ENCODE measurements at regions not wholly inside any gene's neighbourhood (a gene's known extent, or its start where the extent isn't known, plus 50 kb on each side); places are given as distances from the start of the nearest gene placed in this dataset.

- intact Hi-C loops (cut with micrococcal nuclease; ENCODE audit: unreplicated experiment), result no loop called here
- Histone ChIP-seq H3K27ac (ENCODE audit: low read depth, low read length, poor library complexity, severe bottlenecking) (no peak overlapping the region), H3K4me1 (ENCODE audit: insufficient read depth, low read length, poor library complexity, severe bottlenecking) (peaks cover 42% of the 10 kb centered on the region), H3K9me3 (ENCODE audit: low read depth, low read length, poor library complexity, severe bottlenecking) (no peaks in the 10 kb centered on the region), H3K4me3 (ENCODE audit: low read depth, low read length, poor library complexity, severe bottlenecking) (no peak overlapping the region), H3K36me3 (ENCODE audit: insufficient read depth, low read length, poor library complexity, severe bottlenecking) (no peaks in the 10 kb centered on the region), H3K27me3 (replicated peaks; ENCODE audit: insufficient read depth, low read depth, low read length, poor library complexity) (no peaks in the 10 kb centered on the region)
- BruUV-seq (replicated peaks), result no TSS peak
- TF ChIP-seq CTCF (conservative IDR thresholded peaks at IDR 0.05; ENCODE audit: low read depth, low read length), result no peak
- TF ChIP-seq EZH2 (IDR thresholded peaks at IDR 0.05; ENCODE audit: borderline replicate concordance, low read depth, low read length, poor library complexity, severe bottlenecking), result no peak
- DNase-seq (ENCODE audit: low spot score), result no peak
- ChIA-PET CTCF (no interaction called here), POLR2A (ENCODE audit: low non-redundant PET) (no interaction called here)
Observed at GRCh38 chr6:144655376-144655775, 370.2 kb downstream of the UTRN start.

GRCh38 chr6:144657691-144658090 lies 372.6 kb downstream of the UTRN start:
- intact Hi-C loops (cut with micrococcal nuclease; ENCODE audit: unreplicated experiment), result no loop called here
- TF ChIP-seq EZH2 (IDR thresholded peaks at IDR 0.05; ENCODE audit: borderline replicate concordance, low read depth, low read length, poor library complexity, severe bottlenecking) (no peak), CTCF (conservative IDR thresholded peaks at IDR 0.05; ENCODE audit: low read depth, low read length) (no peak)
- ChIA-PET CTCF (no interaction called here), POLR2A (ENCODE audit: low non-redundant PET) (interaction anchor here (0.6 kb wide), 1 partner anchor 21 kb away, joined by 4 read pairs; no protein-coding TSS in a partner anchor)
- Histone ChIP-seq H3K36me3 (ENCODE audit: insufficient read depth, low read length, poor library complexity, severe bottlenecking) (no peaks in the 10 kb centered on the region), H3K4me3 (ENCODE audit: low read depth, low read length, poor library complexity, severe bottlenecking) (no peak overlapping the region), H3K9me3 (ENCODE audit: low read depth, low read length, poor library complexity, severe bottlenecking) (no peaks in the 10 kb centered on the region), H3K4me1 (ENCODE audit: insufficient read depth, low read length, poor library complexity, severe bottlenecking) (peaks cover 57% of the 10 kb centered on the region), H3K27me3 (replicated peaks; ENCODE audit: insufficient read depth, low read depth, low read length, poor library complexity) (no peaks in the 10 kb centered on the region), H3K27ac (ENCODE audit: low read depth, low read length, poor library complexity, severe bottlenecking) (peak overlapping the region; percentile 43)
- peak; percentile 71 for DNase-seq (ENCODE audit: low spot score)
- no TSS peak for BruUV-seq (replicated peaks)

GRCh38 chr6:144659202-144660182 lies 374.4 kb downstream of the UTRN start:
- intact Hi-C loops (cut with micrococcal nuclease; ENCODE audit: unreplicated experiment), result no loop called here
- Histone ChIP-seq H3K9me3 (ENCODE audit: low read depth, low read length, poor library complexity, severe bottlenecking) (no peaks in the 10 kb centered on the region), H3K36me3 (ENCODE audit: insufficient read depth, low read length, poor library complexity, severe bottlenecking) (no peaks in the 10 kb centered on the region), H3K27me3 (replicated peaks; ENCODE audit: insufficient read depth, low read depth, low read length, poor library complexity) (no peaks in the 10 kb centered on the region), H3K27ac (ENCODE audit: low read depth, low read length, poor library complexity, severe bottlenecking) (no peak overlapping the region), H3K4me1 (ENCODE audit: insufficient read depth, low read length, poor library complexity, severe bottlenecking) (peaks cover 54% of the 10 kb centered on the region), H3K4me3 (ENCODE audit: low read depth, low read length, poor library complexity, severe bottlenecking) (no peak overlapping the region)
- ChIA-PET POLR2A (ENCODE audit: low non-redundant PET) (no interaction called here), CTCF (interaction anchor here (0.6 kb wide), 2 partner anchors 67 to 1663 kb away, joined by 3 read pairs; no protein-coding TSS in a partner anchor)
- TF ChIP-seq EZH2 (IDR thresholded peaks at IDR 0.05; ENCODE audit: borderline replicate concordance, low read depth, low read length, poor library complexity, severe bottlenecking) (no peak), CTCF (conservative IDR thresholded peaks at IDR 0.05; ENCODE audit: low read depth, low read length) (no peak)
- no peak for DNase-seq (ENCODE audit: low spot score)
- no TSS peak for BruUV-seq (replicated peaks)
